HPDE6-E6E7 (cell line): ENCODE measurements at regions not wholly inside any gene's neighbourhood (a gene's known extent, or its start where the extent isn't known, plus 50 kb on each side); places are given as distances from the start of the nearest gene placed in this dataset.

Experiments used
- DNase-seq: peaks from one replicate; pipeline ENCODE4 v3.0.0; 2011; ENCODE audit warnings: missing footprints; ENCODE audit errors: extremely low spot score

- DNase-seq: no peak
These were observed 819.2 kb downstream of the LIG4 start for GRCh38 chr13:107395927-107396662.

- no peak for DNase-seq
These were observed 823.1 kb downstream of the LIG4 start for GRCh38 chr13:107392205-107392604.

GRCh38 chr13:107387525-107387924 is 819.6 kb upstream of the ARGLU1 start:
- no peak for DNase-seq

GRCh38 chr13:107379407-107380155 is 811.6 kb upstream of the ARGLU1 start:
- DNase-seq: no peak

- DNase-seq: no peak
These were observed 808.6 kb upstream of the ARGLU1 start for GRCh38 chr13:107376341-107377125.

- no peak for DNase-seq
These were observed 807.9 kb upstream of the ARGLU1 start for GRCh38 chr13:107375701-107376340.

- DNase-seq: no peak
These were observed 806.1 kb upstream of the ARGLU1 start for GRCh38 chr13:107374038-107374437.

- peak; percentile 9 for DNase-seq
These were observed 805.6 kb upstream of the ARGLU1 start for GRCh38 chr13:107373551-107373950.

- peak; percentile 7 for DNase-seq
These were observed 802.3 kb upstream of the ARGLU1 start for GRCh38 chr13:107370015-107370785.

- DNase-seq: no peak
These were observed 799.3 kb upstream of the ARGLU1 start for GRCh38 chr13:107367258-107367657.

GRCh38 chr13:107365466-107366215 is 797.7 kb upstream of the ARGLU1 start:
- no peak for DNase-seq

- DNase-seq: no peak
These were observed 796.7 kb upstream of the ARGLU1 start for GRCh38 chr13:107364658-107365057.

- no peak for DNase-seq
These were observed 793.7 kb upstream of the ARGLU1 start for GRCh38 chr13:107361666-107362065.

GRCh38 chr13:107360010-107360409 is 792.1 kb upstream of the ARGLU1 start:
- no peak for DNase-seq

GRCh38 chr13:107358866-107359265 is 790.9 kb upstream of the ARGLU1 start:
- no peak for DNase-seq

GRCh38 chr13:107351305-107351704 is 783.4 kb upstream of the ARGLU1 start:
- DNase-seq: no peak

GRCh38 chr13:107348925-107349324 is 781.0 kb upstream of the ARGLU1 start:
- DNase-seq: no peak

- DNase-seq: no peak
These were observed 780.5 kb upstream of the ARGLU1 start for GRCh38 chr13:107348471-107348870.

- DNase-seq: no peak
These were observed 779.9 kb upstream of the ARGLU1 start for GRCh38 chr13:107347641-107348369.

- DNase-seq: no peak
These were observed 774.8 kb upstream of the ARGLU1 start for GRCh38 chr13:107342747-107343146.
